IMR-90 (cell line): ENCODE measurements at regions not wholly inside any gene's neighbourhood (a gene's known extent, or its start where the extent isn't known, plus 50 kb on each side); places are given as distances from the start of the nearest gene placed in this dataset.

Experiments
- BHLHE40 ChIP-seq: fragments of 150-350 bp; IDR thresholded peaks from 2 replicates; pipeline ENCODE4 v1.6.1; 2016; ENCODE audit warnings: mild to moderate bottlenecking, low read depth, low read length
- CEBPB ChIP-seq: IDR thresholded peaks from 2 replicates; pipeline ENCODE4 v1.6.1; 2012; ENCODE audit warnings: low read depth, low read length, improper control_type of control experiment
- CHD1 ChIP-seq: IDR thresholded peaks from 2 replicates; pipeline ENCODE4 v1.6.1; 2012; ENCODE audit warnings: low read depth, low read length, improper control_type of control experiment
- CTCF ChIP-seq: conservative IDR thresholded peaks from 2 replicates; pipeline ENCODE4 v1.5.1; 2012; ENCODE audit warnings: mild to moderate bottlenecking, low read depth, low read length, improper control_type of control experiment
- ELK1 ChIP-seq: fragments of 150-350 bp; IDR thresholded peaks from 2 replicates; pipeline ENCODE4 v1.6.1; 2016; ENCODE audit warnings: low read depth, mild to moderate bottlenecking, low read length, moderate library complexity, borderline replicate concordance
- FOS ChIP-seq: fragments of 150-350 bp; IDR thresholded peaks from 2 replicates; pipeline ENCODE4 v1.6.1; 2016; ENCODE audit warnings: low read depth, low read length
- MAFK ChIP-seq: IDR thresholded peaks from 2 replicates; pipeline ENCODE4 v1.6.1; 2012; ENCODE audit warnings: low read depth, low read length, improper control_type of control experiment
- MAZ ChIP-seq: IDR thresholded peaks from 2 replicates; pipeline ENCODE4 v1.6.1; 2012; ENCODE audit warnings: low read depth, mild to moderate bottlenecking, low read length, improper control_type of control experiment, moderate library complexity, borderline replicate concordance
- MXI1 ChIP-seq: IDR thresholded peaks from 2 replicates; pipeline ENCODE4 v1.6.1; 2012; ENCODE audit warnings: low read depth, mild to moderate bottlenecking, low read length, moderate library complexity, borderline replicate concordance
- POLR2A ChIP-seq: IDR thresholded peaks from 2 replicates; pipeline ENCODE4 v1.6.1; 2012; ENCODE audit warnings: mild to moderate bottlenecking, low read depth, low read length
- RAD21 ChIP-seq: IDR thresholded peaks from 2 replicates; pipeline ENCODE4 v1.6.1; 2012; ENCODE audit warnings: low read length, improper control_type of control experiment
- RCOR1 ChIP-seq: IDR thresholded peaks from 2 replicates; pipeline ENCODE4 v1.6.1; 2012; ENCODE audit warnings: mild to moderate bottlenecking, low read length, improper control_type of control experiment; ENCODE audit not compliant: insufficient replicate concordance
- RFX5 ChIP-seq: IDR thresholded peaks from 2 replicates; pipeline ENCODE4 v1.8.0; 2012; ENCODE audit warnings: low read depth, mild to moderate bottlenecking, low read length, moderate library complexity
- SMC3 ChIP-seq: fragments of 150-350 bp; IDR thresholded peaks from 2 replicates; pipeline ENCODE4 v1.6.1; 2016; ENCODE audit warnings: low read depth, mild to moderate bottlenecking, antibody characterized with exemption, low read length, moderate library complexity

GRCh38 chr12:14244876-14245669 lies 120.4 kb upstream of the ATF7IP start:
- TF ChIP-seq CTCF (no peak), POLR2A (no peak), RAD21 (no peak), RFX5 (no peak), FOS (no peak), MAFK (no peak), SMC3 (no peak), ELK1 (no peak), MAZ (no peak), CEBPB (no peak), CHD1 (no peak), BHLHE40 (no peak), MXI1 (no peak), RCOR1 (no peak)
